SK-N-SH treated with all-trans-retinoic acid at 6 μM for 48 hours (cell line): ENCODE measurements at regions not wholly inside any gene's neighbourhood (a gene's known extent, or its start where the extent isn't known, plus 50 kb on each side); places are given as distances from the start of the nearest gene placed in this dataset.

Experiments used
- ATAC-seq: fragments of 200-7000 bp; cut with Tn5 transposase; 3 replicates; pipeline ENCODE4 v1.9.1; 2020; ENCODE audit warnings: mild to moderate bottlenecking, moderate library complexity
- ARNTL ChIP-seq: fragments of 450-650 bp; formaldehyde crosslinking; IDR thresholded peaks from 2 replicates; pipeline ENCODE4 v1.5.0; 2020; ENCODE audit warnings: low read depth, mild to moderate bottlenecking, moderate library complexity, borderline replicate concordance
- BACH2 ChIP-seq: fragments of 250-450 bp; sonication (Bioruptor Pico); IDR thresholded peaks from 2 replicates; pipeline ENCODE4 v1.9.0; 2021; ENCODE audit warnings: mild to moderate bottlenecking, borderline replicate concordance
- CREB5 ChIP-seq: fragments of 250-450 bp; sonication (Bioruptor Pico); IDR thresholded peaks from 2 replicates; pipeline ENCODE4 v1.5.1; 2020; ENCODE audit warnings: low read depth, mild to moderate bottlenecking, moderate library complexity
- CSRNP3 ChIP-seq: fragments of 250-450 bp; sonication (Bioruptor Pico); IDR thresholded peaks from 2 replicates; pipeline ENCODE4 v1.5.1; 2021; ENCODE audit warnings: mild to moderate bottlenecking, moderate library complexity
- ISL1 ChIP-seq: fragments of 250-450 bp; sonication (Bioruptor Pico); IDR thresholded peaks from 2 replicates; pipeline ENCODE4 v2.1.2; 2022; ENCODE audit warnings: mild to moderate bottlenecking, moderate library complexity
- OSR1 ChIP-seq: fragments of 250-450 bp; sonication (Bioruptor Pico); IDR thresholded peaks from 2 replicates; pipeline ENCODE4 v1.8.0; 2022; ENCODE audit warnings: moderate library complexity, mild to moderate bottlenecking, inconsistent platforms
- PPARA ChIP-seq: fragments of 250-450 bp; sonication (Bioruptor Pico); IDR thresholded peaks from 2 replicates; pipeline ENCODE4 v1.5.0; 2020; ENCODE audit warnings: mild to moderate bottlenecking, borderline replicate concordance
- RARB ChIP-seq: fragments of 250-450 bp; sonication (Bioruptor Pico); IDR thresholded peaks from 2 replicates; pipeline ENCODE4 v1.8.0; 2021; ENCODE audit warnings: mild to moderate bottlenecking, moderate library complexity
- SNAI2 ChIP-seq: fragments of 250-450 bp; sonication (Bioruptor Pico); IDR thresholded peaks from 2 replicates; pipeline ENCODE4 v1.5.0; 2020; ENCODE audit warnings: mild to moderate bottlenecking, moderate library complexity
- TCF4 ChIP-seq: fragments of 250-450 bp; sonication (Bioruptor Pico); IDR thresholded peaks from 2 replicates; pipeline ENCODE4 v1.8.0; 2021; ENCODE audit warnings: mild to moderate bottlenecking, moderate library complexity, borderline replicate concordance
- ZC3H10 ChIP-seq: fragments of 250-450 bp; sonication (Bioruptor Pico); IDR thresholded peaks from 2 replicates; pipeline ENCODE4 v1.5.1; 2021; ENCODE audit warnings: mild to moderate bottlenecking, moderate library complexity
- ZFP3 ChIP-seq: fragments of 250-450 bp; sonication (Bioruptor Pico); IDR thresholded peaks from 2 replicates; pipeline ENCODE4 v1.5.0; 2020; ENCODE audit warnings: mild to moderate bottlenecking, moderate library complexity
- ZFP30 ChIP-seq: fragments of 450-650 bp; formaldehyde crosslinking; IDR thresholded peaks from 2 replicates; pipeline ENCODE4 v1.5.0; 2022; ENCODE audit warnings: mild to moderate bottlenecking, moderate library complexity
- ZNF565 ChIP-seq: fragments of 450-650 bp; formaldehyde crosslinking; conservative IDR thresholded peaks from 2 replicates; pipeline ENCODE4 v1.5.0; 2020; ENCODE audit warnings: low read depth, mild to moderate bottlenecking, moderate library complexity
- ZNF70 ChIP-seq: fragments of 450-650 bp; formaldehyde crosslinking; IDR thresholded peaks from 2 replicates; pipeline ENCODE4 v1.5.0; 2020; ENCODE audit warnings: mild to moderate bottlenecking, moderate library complexity
- ZNF8 ChIP-seq: fragments of 450-650 bp; formaldehyde crosslinking; IDR thresholded peaks from 2 replicates; pipeline ENCODE4 v1.5.0; 2020; ENCODE audit warnings: mild to moderate bottlenecking, moderate library complexity
- TF ChIP-seq, protein P1 (sequence below): fragments of 250-450 bp; sonication (Bioruptor Pico); IDR thresholded peaks from 2 replicates; pipeline ENCODE4 v1.5.0; 2020; ENCODE audit warnings: mild to moderate bottlenecking, moderate library complexity

- TF ChIP-seq OSR1 (CRISPR knock-in tag) (no peak), TCF4 (CRISPR knock-in tag) (no peak), ZNF565 (CRISPR knock-in tag) (no peak), ZNF70 (CRISPR knock-in tag) (no peak)
- TF ChIP-seq, protein P1, sequence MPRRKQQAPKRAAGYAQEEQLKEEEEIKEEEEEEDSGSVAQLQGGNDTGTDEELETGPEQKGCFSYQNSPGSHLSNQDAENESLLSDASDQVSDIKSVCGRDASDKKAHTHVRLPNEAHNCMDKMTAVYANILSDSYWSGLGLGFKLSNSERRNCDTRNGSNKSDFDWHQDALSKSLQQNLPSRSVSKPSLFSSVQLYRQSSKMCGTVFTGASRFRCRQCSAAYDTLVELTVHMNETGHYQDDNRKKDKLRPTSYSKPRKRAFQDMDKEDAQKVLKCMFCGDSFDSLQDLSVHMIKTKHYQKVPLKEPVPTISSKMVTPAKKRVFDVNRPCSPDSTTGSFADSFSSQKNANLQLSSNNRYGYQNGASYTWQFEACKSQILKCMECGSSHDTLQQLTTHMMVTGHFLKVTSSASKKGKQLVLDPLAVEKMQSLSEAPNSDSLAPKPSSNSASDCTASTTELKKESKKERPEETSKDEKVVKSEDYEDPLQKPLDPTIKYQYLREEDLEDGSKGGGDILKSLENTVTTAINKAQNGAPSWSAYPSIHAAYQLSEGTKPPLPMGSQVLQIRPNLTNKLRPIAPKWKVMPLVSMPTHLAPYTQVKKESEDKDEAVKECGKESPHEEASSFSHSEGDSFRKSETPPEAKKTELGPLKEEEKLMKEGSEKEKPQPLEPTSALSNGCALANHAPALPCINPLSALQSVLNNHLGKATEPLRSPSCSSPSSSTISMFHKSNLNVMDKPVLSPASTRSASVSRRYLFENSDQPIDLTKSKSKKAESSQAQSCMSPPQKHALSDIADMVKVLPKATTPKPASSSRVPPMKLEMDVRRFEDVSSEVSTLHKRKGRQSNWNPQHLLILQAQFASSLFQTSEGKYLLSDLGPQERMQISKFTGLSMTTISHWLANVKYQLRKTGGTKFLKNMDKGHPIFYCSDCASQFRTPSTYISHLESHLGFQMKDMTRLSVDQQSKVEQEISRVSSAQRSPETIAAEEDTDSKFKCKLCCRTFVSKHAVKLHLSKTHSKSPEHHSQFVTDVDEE (CRISPR knock-in tag) = no peak
These were observed 223.1 kb upstream of the LEF1 start (continued) for GRCh38 chr4:108391701-108392455.

- no peak for TF ChIP-seq ISL1 (CRISPR knock-in tag)
- ATAC-seq = no peak
These were observed 216.3 kb upstream of the LEF1 start for GRCh38 chr4:108385076-108385475.

GRCh38 chr4:108384544-108384943, 215.8 kb upstream of the LEF1 start:
- TF ChIP-seq TCF4 (CRISPR knock-in tag) (no peak), ARNTL (no peak), BACH2 (CRISPR knock-in tag) (no peak), ZNF565 (CRISPR knock-in tag) (no peak), SNAI2 (no peak), CREB5 (CRISPR knock-in tag) (no peak), OSR1 (CRISPR knock-in tag) (no peak), ZNF8 (CRISPR knock-in tag) (no peak), ZC3H10 (CRISPR knock-in tag) (no peak)
- ATAC-seq = no peak

DNA sequence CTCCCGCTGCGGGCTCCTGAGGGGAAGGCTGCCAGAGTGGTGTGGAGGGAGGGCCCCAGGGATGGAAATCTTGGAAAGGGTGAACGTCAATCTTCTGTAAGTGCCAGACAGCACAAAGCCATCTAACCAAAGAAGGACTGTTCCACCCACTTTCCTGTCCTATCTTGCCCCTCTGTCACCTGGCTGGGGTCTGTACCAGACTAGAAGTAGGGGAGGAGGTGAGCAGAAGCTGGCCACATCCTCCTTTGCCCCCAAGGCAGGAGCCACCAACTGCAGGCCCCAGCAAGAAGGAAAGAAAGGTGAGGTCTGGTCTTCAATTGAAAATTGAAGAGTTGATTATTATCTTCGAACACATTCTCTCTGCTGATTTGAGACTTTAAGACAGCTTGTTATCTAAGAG, 214.4 kb upstream of the LEF1 start:
- no peak for ATAC-seq
- no peak for TF ChIP-seq ZFP3
- TF ChIP-seq CSRNP3 (CRISPR knock-in tag) = no peak
- no peak for TF ChIP-seq SNAI2
- no peak for TF ChIP-seq CREB5 (CRISPR knock-in tag)
- TF ChIP-seq, protein P1 (CRISPR knock-in tag) = no peak
- TF ChIP-seq RARB = no peak
- no peak for TF ChIP-seq ZFP30 (CRISPR knock-in tag)
- TF ChIP-seq ZNF565 (CRISPR knock-in tag) = no peak
- no peak for TF ChIP-seq PPARA (CRISPR knock-in tag)
